ENCODE measurements at regions not wholly inside any gene's neighbourhood (a gene's known extent, or its start where the extent isn't known, plus 50 kb on each side); places are given as distances from the start of the nearest gene placed in this dataset.

DNA sequence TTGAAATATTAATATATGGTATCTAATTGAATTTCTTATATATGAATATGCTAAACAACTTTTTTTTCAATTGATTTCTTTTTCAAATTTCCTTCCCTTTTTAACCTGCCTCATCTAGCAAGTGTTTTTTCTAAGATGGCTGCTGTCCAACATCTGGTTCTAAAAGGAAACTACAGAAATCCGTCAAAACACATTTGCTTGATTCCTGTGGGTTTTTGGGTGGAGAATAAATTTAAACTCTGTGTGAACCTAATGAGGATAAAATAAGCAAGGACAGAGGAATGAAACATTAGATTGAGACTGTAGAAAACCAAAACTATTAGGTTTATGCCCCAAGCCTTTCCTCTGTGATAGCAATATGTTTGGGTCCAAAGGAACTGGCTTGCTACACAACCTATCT, 75.5 kb upstream of the STARD3NL start:
- DNase-seq (ENCODE audit: low spot score): no peak
- Mint-ChIP-seq H3K27me3 (ENCODE audit: low read depth) (peaks cover 27% of the 10 kb centered on the region), H3K4me1 (ENCODE audit: low read depth) (peaks cover 6% of the 10 kb centered on the region), H3K4me3 (ENCODE audit: unreplicated experiment) (no peak overlapping the region), H3K9me3 (ENCODE audit: low read depth) (peaks cover 4% of the 10 kb centered on the region), H3K27ac (ENCODE audit: unreplicated experiment) (no peak overlapping the region), H3K36me3 (ENCODE audit: low read depth) (no peaks in the 10 kb centered on the region)
- TF ChIP-seq, protein P1, sequence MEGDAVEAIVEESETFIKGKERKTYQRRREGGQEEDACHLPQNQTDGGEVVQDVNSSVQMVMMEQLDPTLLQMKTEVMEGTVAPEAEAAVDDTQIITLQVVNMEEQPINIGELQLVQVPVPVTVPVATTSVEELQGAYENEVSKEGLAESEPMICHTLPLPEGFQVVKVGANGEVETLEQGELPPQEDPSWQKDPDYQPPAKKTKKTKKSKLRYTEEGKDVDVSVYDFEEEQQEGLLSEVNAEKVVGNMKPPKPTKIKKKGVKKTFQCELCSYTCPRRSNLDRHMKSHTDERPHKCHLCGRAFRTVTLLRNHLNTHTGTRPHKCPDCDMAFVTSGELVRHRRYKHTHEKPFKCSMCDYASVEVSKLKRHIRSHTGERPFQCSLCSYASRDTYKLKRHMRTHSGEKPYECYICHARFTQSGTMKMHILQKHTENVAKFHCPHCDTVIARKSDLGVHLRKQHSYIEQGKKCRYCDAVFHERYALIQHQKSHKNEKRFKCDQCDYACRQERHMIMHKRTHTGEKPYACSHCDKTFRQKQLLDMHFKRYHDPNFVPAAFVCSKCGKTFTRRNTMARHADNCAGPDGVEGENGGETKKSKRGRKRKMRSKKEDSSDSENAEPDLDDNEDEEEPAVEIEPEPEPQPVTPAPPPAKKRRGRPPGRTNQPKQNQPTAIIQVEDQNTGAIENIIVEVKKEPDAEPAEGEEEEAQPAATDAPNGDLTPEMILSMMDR (IDR thresholded peaks at IDR 0.05): no peak

DNA sequence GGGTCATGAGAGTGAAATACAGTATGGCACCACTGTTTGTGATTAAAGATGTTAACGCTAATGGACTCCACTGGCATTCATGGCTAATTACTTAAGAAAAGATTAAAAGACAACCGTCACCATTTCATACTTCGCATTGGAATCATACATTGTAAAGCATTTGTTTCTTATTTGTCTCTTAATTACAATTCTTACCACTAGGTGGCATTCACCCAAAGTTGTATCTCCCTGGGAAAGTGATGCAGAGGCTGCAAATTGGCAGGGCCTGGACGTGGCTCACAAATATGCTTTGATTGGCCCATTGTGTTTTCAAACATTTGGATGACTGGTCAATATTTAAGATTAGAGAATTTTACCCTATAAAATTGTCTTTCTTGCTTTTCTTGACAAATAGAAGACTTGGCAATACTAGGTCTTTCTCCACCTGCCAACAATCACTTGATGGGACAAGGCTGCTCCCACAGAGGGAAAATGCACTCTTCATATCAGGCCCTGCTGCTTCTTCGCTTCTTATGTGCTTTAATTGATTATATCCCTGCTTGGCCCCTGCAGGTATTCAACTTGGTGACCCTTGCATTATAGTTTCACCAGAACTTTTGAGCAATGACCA, 72.1 kb upstream of the STARD3NL start:
- Mint-ChIP-seq H3K27ac (ENCODE audit: unreplicated experiment) (no peak overlapping the region), H3K36me3 (ENCODE audit: low read depth) (no peaks in the 10 kb centered on the region), H3K4me1 (ENCODE audit: low read depth) (peaks cover 6% of the 10 kb centered on the region), H3K4me3 (ENCODE audit: unreplicated experiment) (no peak overlapping the region), H3K27me3 (ENCODE audit: low read depth) (peaks cover 32% of the 10 kb centered on the region), H3K9me3 (ENCODE audit: low read depth) (no peaks in the 10 kb centered on the region)
- TF ChIP-seq, protein P1 (IDR thresholded peaks at IDR 0.05): peak; percentile 85
- no peak for DNase-seq (ENCODE audit: low spot score)

DNA sequence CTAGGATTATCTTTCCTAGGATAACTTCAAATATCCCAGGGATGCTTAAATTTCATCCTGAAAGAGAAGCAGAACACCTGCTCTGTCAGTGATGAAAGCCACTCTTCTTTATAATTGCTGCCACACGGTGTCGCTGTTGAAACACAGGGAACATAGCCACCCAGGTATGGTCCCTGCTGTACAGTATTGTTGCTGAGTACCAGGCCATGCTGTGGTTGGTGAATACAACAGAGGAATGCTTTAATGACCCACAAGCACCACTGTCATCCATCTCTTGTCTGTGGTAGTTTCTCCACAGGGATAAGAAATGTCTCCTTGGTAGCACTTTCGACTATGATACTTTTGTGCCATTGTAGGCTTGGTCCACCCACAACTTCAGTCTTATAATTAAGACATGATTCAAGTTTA, 70.6 kb upstream of the STARD3NL start:
- no peak overlapping the region for H3K27ac Mint-ChIP-seq (ENCODE audit: unreplicated experiment)
- peaks cover 34% of the 10 kb centered on the region for H3K27me3 Mint-ChIP-seq (ENCODE audit: low read depth)
- no peaks in the 10 kb centered on the region for H3K36me3 Mint-ChIP-seq (ENCODE audit: low read depth)
- H3K9me3 Mint-ChIP-seq (ENCODE audit: low read depth): no peaks in the 10 kb centered on the region
- no peak overlapping the region for H3K4me3 Mint-ChIP-seq (ENCODE audit: unreplicated experiment)
- TF ChIP-seq, protein P1 (IDR thresholded peaks at IDR 0.05): peak; percentile 92
- H3K4me1 Mint-ChIP-seq (ENCODE audit: low read depth): peaks cover 6% of the 10 kb centered on the region
- DNase-seq (ENCODE audit: low spot score): no peak

DNA sequence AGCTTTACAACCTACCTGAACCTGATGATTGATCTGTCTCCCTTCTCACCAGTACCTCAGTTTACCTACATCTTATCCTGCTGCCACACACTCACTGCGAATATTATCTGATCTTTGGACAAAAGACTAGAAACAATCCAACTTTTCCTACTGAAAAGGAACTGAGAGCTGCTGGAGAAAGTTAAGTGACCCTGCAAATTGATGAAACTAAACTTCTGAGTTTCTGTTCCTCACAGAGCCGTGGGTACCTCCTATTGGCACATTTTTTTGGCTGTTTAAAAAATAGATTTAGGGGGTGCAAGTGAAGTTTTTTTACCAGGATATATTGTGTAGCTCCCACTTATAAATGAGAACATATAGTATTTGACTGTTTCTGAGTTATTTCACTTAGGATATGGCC, 66.0 kb upstream of the STARD3NL start:
- no peaks in the 10 kb centered on the region for H3K4me1 Mint-ChIP-seq (ENCODE audit: low read depth)
- peaks cover 1% of the 10 kb centered on the region for H3K36me3 Mint-ChIP-seq (ENCODE audit: low read depth)
- peaks cover 51% of the 10 kb centered on the region for H3K27me3 Mint-ChIP-seq (ENCODE audit: low read depth)
- H3K27ac Mint-ChIP-seq (ENCODE audit: unreplicated experiment): no peak overlapping the region
- TF ChIP-seq, protein P1 (IDR thresholded peaks at IDR 0.05): no peak
- H3K4me3 Mint-ChIP-seq (ENCODE audit: unreplicated experiment): no peak overlapping the region
- H3K9me3 Mint-ChIP-seq (ENCODE audit: low read depth): no peaks in the 10 kb centered on the region
- no peak for DNase-seq (ENCODE audit: low spot score)

DNA sequence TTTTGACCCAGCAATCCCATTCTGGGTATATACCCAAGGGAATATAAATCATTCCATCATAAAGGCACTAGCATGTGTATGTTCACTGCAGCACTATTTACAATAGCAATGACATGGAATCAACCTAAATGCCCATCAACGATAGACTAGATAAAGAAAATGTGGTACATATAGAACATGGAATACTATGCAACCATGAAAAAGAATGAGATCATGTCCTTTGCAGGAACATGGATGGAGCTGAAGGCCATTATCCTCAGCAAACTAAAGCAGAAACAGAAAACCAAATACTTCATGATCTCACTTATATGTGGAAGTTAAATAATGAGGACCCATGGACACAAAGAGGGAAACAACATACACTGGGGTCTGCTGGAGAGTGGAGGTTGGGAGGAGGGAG, 58.0 kb upstream of the STARD3NL start:
- peaks cover 40% of the 10 kb centered on the region for H3K27me3 Mint-ChIP-seq (ENCODE audit: low read depth)
- H3K4me3 Mint-ChIP-seq (ENCODE audit: unreplicated experiment): no peak overlapping the region
- TF ChIP-seq, protein P1 (IDR thresholded peaks at IDR 0.05): no peak
- H3K27ac Mint-ChIP-seq (ENCODE audit: unreplicated experiment): no peak overlapping the region
- DNase-seq (ENCODE audit: low spot score): no peak
- peaks cover 16% of the 10 kb centered on the region for H3K9me3 Mint-ChIP-seq (ENCODE audit: low read depth)
- H3K4me1 Mint-ChIP-seq (ENCODE audit: low read depth): no peaks in the 10 kb centered on the region
- H3K36me3 Mint-ChIP-seq (ENCODE audit: low read depth): no peaks in the 10 kb centered on the region

Data from chondrocyte (in vitro differentiated cells).